ENCODE measurements at regions not wholly inside any gene's neighbourhood (a gene's known extent, or its start where the extent isn't known, plus 50 kb on each side); places are given as distances from the start of the nearest gene placed in this dataset.

- Histone ChIP-seq H3K4me3 (no peak overlapping the region), H3K27ac (no peak overlapping the region)
Observed at GRCh38 chr2:155161314-155161713, 462.8 kb downstream of the KCNJ3 start.

GRCh38 chr2:155157711-155158110, 459.2 kb downstream of the KCNJ3 start:
- WGBS, 2 donors (ENCODE audit: low coverage in 1 of 2) = 94% methylated on average over 2 of the region's 2 CpGs; no CpG with 5 or more reads in 1 of the 2 donors

More at GRCh38 chr2:155161314-155161713, 462.8 kb downstream of the KCNJ3 start:
- H3K36me3 ChIP-seq = no peaks in the 10 kb centered on the region
- TF ChIP-seq POLR2A (IDR thresholded peaks at IDR 0.05) (no peak), POLR2AphosphoS5 (IDR thresholded peaks at IDR 0.05) (no peak), CTCF (IDR thresholded peaks at IDR 0.05) (no peak), EP300 (IDR thresholded peaks at IDR 0.05) (no peak)
- ATAC-seq = no peak
- H3K27me3 ChIP-seq = no peaks in the 10 kb centered on the region
- H3K4me1 ChIP-seq = no peaks in the 10 kb centered on the region
- no peaks in the 10 kb centered on the region for H3K9me3 ChIP-seq

GRCh38 chr2:155157065-155157464, 458.6 kb downstream of the KCNJ3 start:
- H3K36me3 ChIP-seq = no peaks in the 10 kb centered on the region
- H3K27me3 ChIP-seq = no peaks in the 10 kb centered on the region
- no peak for ATAC-seq
- H3K4me1 ChIP-seq = no peaks in the 10 kb centered on the region
- TF ChIP-seq CTCF (IDR thresholded peaks at IDR 0.05) = no peak
- no peak for TF ChIP-seq POLR2A (IDR thresholded peaks at IDR 0.05)
- TF ChIP-seq POLR2AphosphoS5 (IDR thresholded peaks at IDR 0.05) = no peak
- TF ChIP-seq EP300 (IDR thresholded peaks at IDR 0.05) = no peak
- no peaks in the 10 kb centered on the region for H3K9me3 ChIP-seq
- H3K4me3 ChIP-seq = no peak overlapping the region
- 66 to 70% methylated on average over 3 of the region's 3 CpGs for WGBS, 2 donors (ENCODE audit: low coverage in 1 of 2)
- no peak overlapping the region for H3K27ac ChIP-seq

More at GRCh38 chr2:155157711-155158110, 459.2 kb downstream of the KCNJ3 start:
- H3K36me3 ChIP-seq = no peaks in the 10 kb centered on the region
- H3K27me3 ChIP-seq = no peaks in the 10 kb centered on the region
- H3K4me1 ChIP-seq = no peaks in the 10 kb centered on the region
- H3K9me3 ChIP-seq = no peaks in the 10 kb centered on the region
- ATAC-seq = no peak
- H3K4me3 ChIP-seq = no peak overlapping the region
- TF ChIP-seq POLR2A (IDR thresholded peaks at IDR 0.05) (no peak), POLR2AphosphoS5 (IDR thresholded peaks at IDR 0.05) (no peak), CTCF (IDR thresholded peaks at IDR 0.05) (no peak), EP300 (IDR thresholded peaks at IDR 0.05) (no peak)
- no peak overlapping the region for H3K27ac ChIP-seq

GRCh38 chr2:155151945-155152344, 453.4 kb downstream of the KCNJ3 start:
- Histone ChIP-seq H3K4me3 (no peak overlapping the region), H3K27ac (no peak overlapping the region), H3K36me3 (no peaks in the 10 kb centered on the region), H3K9me3 (no peaks in the 10 kb centered on the region), H3K27me3 (no peaks in the 10 kb centered on the region), H3K4me1 (no peaks in the 10 kb centered on the region)
- 85 to 90% methylated on average over 2 of the region's 2 CpGs for WGBS, 2 donors (ENCODE audit: low coverage in 1 of 2)
- TF ChIP-seq POLR2AphosphoS5 (IDR thresholded peaks at IDR 0.05) (no peak), EP300 (IDR thresholded peaks at IDR 0.05) (no peak), POLR2A (IDR thresholded peaks at IDR 0.05) (no peak), CTCF (IDR thresholded peaks at IDR 0.05) (no peak)
- no peak for ATAC-seq

GRCh38 chr2:155151472-155151871, 453.0 kb downstream of the KCNJ3 start:
- no peaks in the 10 kb centered on the region for H3K27me3 ChIP-seq
- H3K27ac ChIP-seq = no peak overlapping the region
- no peak for ATAC-seq
- no peaks in the 10 kb centered on the region for H3K9me3 ChIP-seq
- H3K4me1 ChIP-seq = no peaks in the 10 kb centered on the region
- H3K4me3 ChIP-seq = no peak overlapping the region
- no peaks in the 10 kb centered on the region for H3K36me3 ChIP-seq
- TF ChIP-seq POLR2A (IDR thresholded peaks at IDR 0.05) (no peak), EP300 (IDR thresholded peaks at IDR 0.05) (no peak), CTCF (IDR thresholded peaks at IDR 0.05) (no peak), POLR2AphosphoS5 (IDR thresholded peaks at IDR 0.05) (no peak)

Measured in gastroesophageal sphincter (tissue), 4 donors.